ENCODE measurements at regions not wholly inside any gene's neighbourhood (a gene's known extent, or its start where the extent isn't known, plus 50 kb on each side); places are given as distances from the start of the nearest gene placed in this dataset.

- TF ChIP-seq NR3C1 (CRISPR knock-in tag; conservative IDR thresholded peaks at IDR 0.05; ENCODE audit: low read depth) (no peak), CTCF (IDR thresholded peaks at IDR 0.05) (no peak), CBFB (CRISPR knock-in tag; IDR thresholded peaks at IDR 0.05; ENCODE audit: low read depth) (no peak), ZNF423 (CRISPR knock-in tag; IDR thresholded peaks at IDR 0.05) (no peak), TP53 (CRISPR knock-in tag; IDR thresholded peaks at IDR 0.05) (no peak), NFYB (CRISPR knock-in tag; conservative IDR thresholded peaks at IDR 0.05; ENCODE audit: low read depth) (no peak)
Measured at GRCh38 chr16:66293932-66294331, 72.6 kb upstream of the CDH5 start.

Data from WTC11 (cell line).